ENCODE measurements at regions not wholly inside any gene's neighbourhood (a gene's known extent, or its start where the extent isn't known, plus 50 kb on each side); places are given as distances from the start of the nearest gene placed in this dataset.

GRCh38 chr15:62567501-62567900 lies 402.4 kb upstream of the C2CD4B start:
- no peak for DNase-seq (ENCODE audit: low spot score)

DNA sequence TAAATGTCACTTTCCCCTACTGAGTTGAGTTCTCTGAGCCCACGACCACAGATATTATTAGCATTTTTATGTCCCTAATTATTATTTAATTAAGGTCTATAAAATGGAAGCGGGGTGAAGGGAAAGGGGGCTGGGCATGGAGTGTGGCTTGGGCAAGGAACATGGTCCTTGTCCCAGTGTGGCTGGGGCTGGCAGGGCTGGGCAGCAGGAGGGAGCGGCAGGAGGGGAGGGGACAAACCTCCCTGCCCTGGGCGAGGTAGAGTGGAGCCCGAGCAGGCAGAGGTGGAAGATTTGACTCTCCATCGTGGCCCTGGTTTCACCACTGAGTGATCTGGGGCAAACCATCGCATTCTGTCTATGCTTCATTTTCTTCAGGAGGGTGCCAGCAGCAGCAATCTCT lies 402.9 kb upstream of the C2CD4B start:
- no peak for DNase-seq (ENCODE audit: low spot score)

DNA sequence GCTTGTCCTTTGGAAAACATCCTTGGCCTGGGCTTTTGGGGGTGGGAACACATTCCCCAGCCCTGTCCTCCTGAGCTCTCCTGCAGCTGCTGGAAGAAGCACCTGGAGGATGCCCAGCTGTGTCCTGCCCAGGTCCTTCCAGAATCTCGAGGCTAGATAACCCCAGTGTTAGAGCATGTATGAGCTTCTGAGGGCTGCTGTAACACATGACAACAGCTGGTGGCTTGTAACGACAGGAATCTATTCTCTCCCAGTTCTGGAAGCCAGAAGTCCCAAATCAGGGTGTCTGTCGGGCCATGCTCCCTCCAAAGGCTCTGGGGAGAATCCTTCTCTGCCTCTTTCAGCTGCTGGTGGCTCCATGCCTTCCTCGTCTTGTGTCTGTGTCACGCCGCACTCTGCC lies 403.6 kb upstream of the C2CD4B start:
- DNase-seq (ENCODE audit: low spot score): no peak

DNA sequence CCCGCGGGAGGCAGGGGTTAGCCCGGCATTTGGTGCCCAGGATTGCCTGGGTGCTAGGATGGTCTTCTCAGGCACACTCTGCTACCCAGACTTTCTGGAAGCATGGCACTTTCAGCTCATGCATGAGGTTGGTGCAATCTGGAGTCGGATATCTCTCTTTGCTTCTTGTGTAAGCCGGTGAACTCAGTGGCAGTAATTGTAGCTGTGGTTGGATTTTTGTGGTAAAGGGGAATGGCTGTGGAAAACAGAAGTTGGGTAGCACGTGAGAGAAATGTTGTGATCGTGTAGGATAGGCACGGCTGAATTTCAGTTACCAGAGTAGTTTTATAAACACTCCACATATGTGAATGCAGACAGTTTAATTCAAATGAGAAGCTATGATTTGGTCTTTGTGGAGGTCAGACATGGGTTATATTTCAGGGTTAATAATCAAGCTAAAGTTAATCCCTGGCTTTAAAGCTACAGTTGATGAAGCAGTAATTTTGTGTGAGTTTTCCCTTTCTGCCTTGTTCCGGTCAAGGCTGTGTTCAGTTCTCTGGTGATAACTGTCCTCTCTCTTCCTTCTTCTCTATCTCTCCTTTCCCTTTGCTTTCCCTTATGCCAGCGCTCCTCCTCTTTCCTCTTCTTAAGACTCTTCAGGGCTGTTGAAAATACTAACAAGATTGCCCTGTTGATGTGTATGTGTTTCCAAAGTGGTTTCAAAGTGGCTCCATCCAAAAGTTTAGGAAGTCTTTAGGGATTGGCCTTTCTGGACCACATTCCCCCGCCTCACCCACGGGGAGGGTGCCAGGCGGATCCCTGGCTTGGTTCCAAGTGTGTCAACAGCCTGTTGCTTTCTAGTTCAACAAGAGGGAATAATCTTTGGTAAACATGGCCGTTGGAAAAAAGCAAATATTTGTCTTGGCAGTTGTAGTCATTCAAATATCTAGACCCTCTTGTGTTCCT lies 404.6 kb upstream of the C2CD4B start:
- DNase-seq (ENCODE audit: low spot score): no peak

GRCh38 chr15:62570405-62570783 lies 405.3 kb upstream of the C2CD4B start:
- no peak for DNase-seq (ENCODE audit: low spot score)

DNA sequence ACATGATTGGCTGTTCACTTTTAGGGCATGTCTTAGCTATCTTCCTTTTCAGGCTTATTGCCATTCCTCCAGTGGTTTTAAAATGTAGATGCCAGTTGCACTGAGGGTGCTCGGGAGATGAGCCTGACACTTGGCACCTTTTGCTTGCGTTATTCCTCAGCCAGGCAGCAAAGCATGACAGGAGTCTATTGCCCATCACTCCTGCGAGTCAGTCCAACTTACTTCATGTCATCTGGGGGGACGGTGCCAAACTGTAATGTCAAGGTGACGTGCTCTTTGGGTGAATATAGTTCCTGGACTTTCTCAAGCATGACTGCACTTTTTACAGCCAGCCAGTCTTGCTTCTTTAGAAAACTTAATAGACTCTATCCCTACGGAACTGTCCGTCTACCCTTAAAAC lies 406.0 kb upstream of the C2CD4B start:
- DNase-seq (ENCODE audit: low spot score): no peak

GRCh38 chr15:62572797-62573196 lies 407.7 kb upstream of the C2CD4B start:
- DNase-seq (ENCODE audit: low spot score): no peak

DNA sequence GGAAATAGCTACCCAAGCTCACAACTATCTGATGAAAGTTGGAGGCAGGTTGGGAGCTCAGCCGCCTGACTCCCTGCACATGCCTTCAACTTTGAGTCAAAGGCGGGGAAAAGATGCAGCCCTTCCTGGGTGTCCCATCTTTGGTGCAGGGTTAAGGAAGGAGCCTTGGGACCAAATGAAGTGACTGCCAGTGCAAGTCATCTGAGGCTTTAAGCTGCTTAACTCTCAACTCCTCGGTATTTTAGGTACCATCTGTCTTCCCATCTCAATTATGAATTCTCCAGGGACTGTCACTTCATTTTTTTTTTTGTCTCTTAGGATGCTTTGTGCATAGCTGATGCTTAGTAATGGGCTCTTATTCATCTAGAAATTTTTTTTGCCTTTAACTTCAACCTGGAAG lies 408.8 kb upstream of the C2CD4B start:
- DNase-seq (ENCODE audit: low spot score): no peak

DNA sequence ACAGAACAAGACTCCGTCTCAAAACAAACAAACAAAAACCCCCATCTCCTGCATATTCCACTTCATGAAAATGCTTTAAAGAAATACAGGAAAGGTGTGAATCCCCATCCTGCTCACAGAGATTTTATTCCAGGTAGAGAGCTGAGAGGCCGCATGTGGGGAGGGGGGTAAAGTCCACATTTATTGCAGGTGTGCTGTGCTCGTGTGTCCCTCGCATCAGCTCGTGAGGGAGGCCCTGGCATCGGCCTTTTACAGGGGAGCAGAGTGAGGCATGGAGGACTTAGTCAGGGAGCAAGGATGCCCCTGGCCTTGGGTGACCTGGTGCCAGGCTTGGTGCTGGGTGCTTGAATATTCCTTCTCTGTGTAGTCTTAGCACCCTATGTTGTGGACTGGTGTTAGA lies 413.5 kb upstream of the C2CD4B start:
- DNase-seq (ENCODE audit: low spot score): no peak

GRCh38 chr15:62578960-62579359 lies 413.9 kb upstream of the C2CD4B start:
- DNase-seq (ENCODE audit: low spot score): no peak

GRCh38 chr15:62579842-62580241 lies 414.8 kb upstream of the C2CD4B start:
- DNase-seq (ENCODE audit: low spot score): no peak

DNA sequence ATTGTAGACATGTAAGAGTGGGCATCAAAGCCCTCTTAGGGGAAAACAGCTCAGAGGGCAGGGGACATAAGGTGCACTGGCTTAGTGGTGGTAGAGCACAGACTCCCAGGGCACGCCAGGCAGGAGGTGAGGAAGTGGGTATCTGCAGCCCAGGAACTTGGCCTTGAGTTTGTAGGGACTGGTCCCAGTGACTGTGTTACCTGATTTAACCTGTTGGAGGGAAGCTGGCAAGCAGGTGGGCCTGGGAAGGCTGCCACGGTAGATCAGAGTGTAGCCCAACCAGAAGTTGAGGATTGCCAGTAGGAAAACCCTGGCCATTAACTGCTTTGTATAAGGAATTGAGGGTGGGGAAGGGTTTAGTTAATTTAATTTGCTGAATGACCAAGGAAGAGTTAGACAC lies 417.5 kb upstream of the C2CD4B start:
- DNase-seq (ENCODE audit: low spot score): no peak

- DNase-seq (ENCODE audit: low spot score): no peak
Measured at GRCh38 chr15:62584301-62585235, 419.5 kb upstream of the C2CD4B start.

GRCh38 chr15:62588938-62589670 lies 424.0 kb upstream of the C2CD4B start:
- DNase-seq (ENCODE audit: low spot score): no peak

DNA sequence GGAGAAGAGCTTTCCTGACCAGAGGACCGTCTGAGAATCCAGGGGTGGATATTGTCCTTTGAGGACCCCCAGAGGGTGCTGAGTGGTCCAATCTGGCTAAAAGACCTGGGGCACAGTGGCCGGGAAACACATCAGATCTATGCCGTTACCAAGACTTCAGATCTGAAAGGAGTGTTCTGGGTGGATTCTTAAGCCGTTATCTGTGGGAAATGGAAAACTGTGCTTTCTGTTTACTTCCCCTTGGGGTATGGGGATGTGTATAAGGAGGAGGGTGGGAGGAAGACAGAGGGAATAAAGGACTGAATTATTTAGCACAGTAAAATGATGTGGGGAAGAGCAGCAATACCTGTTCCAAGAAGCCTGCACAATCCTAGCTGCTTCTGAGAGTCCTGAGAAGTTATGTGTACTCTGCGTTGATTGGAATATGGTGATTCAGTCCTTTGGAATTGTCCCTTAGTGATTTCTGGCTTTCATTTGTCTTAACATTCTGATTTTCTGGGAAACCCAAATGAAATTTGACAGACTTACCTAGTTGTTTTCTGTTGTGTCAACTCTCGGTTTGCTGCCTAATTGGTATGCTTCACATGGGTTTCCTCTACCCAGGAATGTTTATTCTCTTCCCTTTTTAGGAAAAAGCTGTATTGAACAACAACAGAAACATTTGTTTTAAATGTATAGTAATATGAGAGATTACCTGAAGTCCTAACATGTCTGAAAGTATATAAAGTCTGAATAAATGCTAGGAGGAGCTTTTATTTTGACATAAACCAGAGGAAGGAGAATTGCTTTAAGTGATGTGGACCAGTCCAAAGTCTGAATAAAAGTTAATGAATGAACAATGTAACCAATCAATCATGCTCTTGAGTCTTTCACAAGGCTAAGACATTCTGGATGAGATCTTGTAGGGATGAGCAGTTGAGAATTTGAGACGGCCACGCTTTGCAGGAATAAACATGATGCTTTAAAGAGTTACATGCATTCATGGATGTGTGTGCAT lies 427.1 kb upstream of the C2CD4B start:
- no peak for DNase-seq (ENCODE audit: low spot score)

DNA sequence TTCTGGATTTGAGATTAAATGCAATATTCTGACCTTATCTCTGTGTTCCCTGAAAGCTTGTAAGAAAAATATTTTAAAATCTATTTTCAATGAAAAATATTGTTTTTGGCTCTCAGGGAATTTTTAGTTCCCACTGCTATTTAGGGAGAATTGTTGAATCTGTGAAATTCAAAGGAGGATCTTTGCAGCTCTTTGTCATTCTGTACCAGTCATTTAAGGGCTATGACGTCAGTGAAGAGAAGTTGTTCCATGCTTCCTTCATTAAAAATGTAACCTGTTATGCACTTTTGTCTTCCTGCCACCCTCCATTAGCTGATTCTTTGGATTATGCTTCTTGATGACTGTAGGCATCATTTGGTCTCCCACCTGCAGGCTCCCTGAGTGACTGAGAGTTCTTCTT lies 427.8 kb upstream of the C2CD4B start:
- no peak for DNase-seq (ENCODE audit: low spot score)

- no peak for DNase-seq (ENCODE audit: low spot score)
Measured at GRCh38 chr15:62593681-62594399, 428.8 kb upstream of the C2CD4B start.

DNA sequence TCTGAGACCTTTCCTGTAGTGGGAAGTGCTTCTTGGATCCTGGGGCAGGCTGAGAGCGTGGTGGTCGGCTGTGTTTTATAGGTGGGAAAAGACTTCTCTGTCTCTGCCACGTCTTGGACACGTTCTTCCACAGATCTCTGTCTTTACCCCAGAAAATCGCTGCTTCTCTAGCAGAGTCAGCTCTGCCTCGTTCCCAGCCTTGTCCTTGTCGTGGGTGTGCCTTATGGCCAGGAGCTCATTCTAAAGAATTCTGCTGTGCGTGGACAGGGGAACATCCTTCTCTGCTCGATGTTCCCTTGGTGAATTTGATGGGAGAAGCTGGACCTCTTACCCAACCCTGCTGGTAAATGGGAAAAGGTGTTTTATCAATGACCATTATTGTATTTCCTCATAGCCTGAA lies 433.1 kb upstream of the C2CD4B start:
- no peak for DNase-seq (ENCODE audit: low spot score)
